PC-3 (cell line): ENCODE measurements at regions not wholly inside any gene's neighbourhood (a gene's known extent, or its start where the extent isn't known, plus 50 kb on each side); places are given as distances from the start of the nearest gene placed in this dataset.
A peak's percentile ranks its signal among the peaks of the same experiment; 100 is the strongest.
"Not testable (repeated sequence)": the region's sequence is repeated elsewhere in the genome, so short reads cannot be mapped to it uniquely, and the experiment has no call there.

Experiments
- ATAC-seq: fragments of 200-7000 bp; cut with Tn5 transposase; 2 replicates; pipeline ENCODE4 v1.9.1; 2020; ENCODE audit warnings: mild to moderate bottlenecking, moderate library complexity
- BruUV-seq: library from RNA; stranded (reverse); fragments of 400-500 nt; replicated peaks from 2 replicates; lab custom pipeline; 2021; lab: Mats Ljungman, UMichigan
- CTCF ChIA-PET: fragments of 300-600 bp; sonication (Branson Sonifier 250); formaldehyde crosslinking; loops from one replicate; lab custom pipeline; 2022; ENCODE audit warnings: antibody characterized with exemption; lab: Charles Lee
- POLR2A ChIA-PET: fragments of 300-600 bp; sonication (Branson Sonifier 250); formaldehyde crosslinking; loops from one replicate; lab custom pipeline; 2022; ENCODE audit warnings: antibody characterized with exemption; ENCODE audit not compliant: unreplicated experiment; lab: Charles Lee
- DNase-seq: peaks from one replicate; pipeline ENCODE4 v3.0.0-alpha.2; 2015
- H2AFZ ChIP-seq: fragments of 300-600 bp; sonication (generic); 2 replicates; pipeline ENCODE4 v1.6.0; 2016; ENCODE audit warnings: antibody characterized with exemption, low read length
- H3F3A ChIP-seq: fragments of 300-600 bp; sonication (generic); one replicate; pipeline ENCODE4 v1.6.0; 2017; ENCODE audit warnings: antibody characterized with exemption, low read length, control low read depth, mild to moderate bottlenecking; ENCODE audit not compliant: unreplicated experiment
- H3K27ac ChIP-seq: fragments of 300-600 bp; sonication (generic); 2 replicates; pipeline ENCODE4 v1.5.1; 2016; ENCODE audit warnings: mild to moderate bottlenecking, low read length
- H3K27me3 ChIP-seq: fragments of 300-600 bp; sonication (generic); 2 replicates; pipeline ENCODE4 v1.6.1; 2016; ENCODE audit warnings: low read length, mixed read lengths
- H3K36me3 ChIP-seq: fragments of 300-600 bp; sonication (generic); 2 replicates; pipeline ENCODE4 v1.6.1; 2016; ENCODE audit warnings: low read depth, mixed run types, low read length, mixed read lengths
- H3K4me1 ChIP-seq: fragments of 300-600 bp; sonication (generic); 2 replicates; pipeline ENCODE4 v1.5.1; 2016; ENCODE audit warnings: low read length; ENCODE audit not compliant: insufficient read depth
- H3K4me2 ChIP-seq: fragments of 300-600 bp; sonication (generic); 2 replicates; pipeline ENCODE4 v1.6.0; 2016; ENCODE audit warnings: low read length
- H3K4me3 ChIP-seq: fragments of 300-600 bp; sonication (generic); 2 replicates; pipeline ENCODE4 v1.5.1; 2016; ENCODE audit warnings: mild to moderate bottlenecking, low read length, mixed read lengths
- H3K79me2 ChIP-seq: fragments of 300-600 bp; sonication (generic); 2 replicates; pipeline ENCODE4 v1.6.1; 2017; ENCODE audit warnings: low read length, mixed read lengths
- H3K9ac ChIP-seq: fragments of 300-600 bp; sonication (generic); 2 replicates; pipeline ENCODE4 v1.6.0; 2016; ENCODE audit warnings: mild to moderate bottlenecking, low read length
- H3K9me2 ChIP-seq: fragments of 300-600 bp; sonication (generic); replicated peaks from 2 replicates; pipeline ENCODE4 v1.6.1; 2016; ENCODE audit warnings: mixed run types, low read length, mixed read lengths
- H3K9me3 ChIP-seq: fragments of 300-600 bp; sonication (generic); 2 replicates; pipeline ENCODE4 v1.6.1; 2016; ENCODE audit warnings: low read length, mixed read lengths
- H4K20me1 ChIP-seq: fragments of 300-600 bp; sonication (generic); 2 replicates; pipeline ENCODE4 v1.6.1; 2016; ENCODE audit warnings: low read length, mixed read lengths
- EZH2 ChIP-seq: fragments of 300-600 bp; sonication (generic); IDR thresholded peaks from one replicate; pipeline ENCODE4 v1.6.1; 2017; ENCODE audit warnings: antibody characterized with exemption, mild to moderate bottlenecking, low read length; ENCODE audit not compliant: unreplicated experiment
- EZH2phosphoT487 ChIP-seq: fragments of 300-600 bp; sonication (generic); IDR thresholded peaks from 2 replicates; pipeline ENCODE4 v1.6.1; 2018; ENCODE audit warnings: mild to moderate bottlenecking, antibody characterized with exemption, low read length, borderline replicate concordance
- intact Hi-C: fragments of 100-400 bp; cut with micrococcal nuclease; formaldehyde crosslinking; loops from 2 replicates; pipeline ENCODE4 v1.9.0; 2023
- TF ChIP-seq, protein P1 (sequence below): fragments of 300-600 bp; sonication (generic); conservative IDR thresholded peaks from 2 replicates; pipeline ENCODE4 v1.5.1; 2017; ENCODE audit warnings: antibody characterized with exemption, low read depth, mild to moderate bottlenecking, low read length

DNA sequence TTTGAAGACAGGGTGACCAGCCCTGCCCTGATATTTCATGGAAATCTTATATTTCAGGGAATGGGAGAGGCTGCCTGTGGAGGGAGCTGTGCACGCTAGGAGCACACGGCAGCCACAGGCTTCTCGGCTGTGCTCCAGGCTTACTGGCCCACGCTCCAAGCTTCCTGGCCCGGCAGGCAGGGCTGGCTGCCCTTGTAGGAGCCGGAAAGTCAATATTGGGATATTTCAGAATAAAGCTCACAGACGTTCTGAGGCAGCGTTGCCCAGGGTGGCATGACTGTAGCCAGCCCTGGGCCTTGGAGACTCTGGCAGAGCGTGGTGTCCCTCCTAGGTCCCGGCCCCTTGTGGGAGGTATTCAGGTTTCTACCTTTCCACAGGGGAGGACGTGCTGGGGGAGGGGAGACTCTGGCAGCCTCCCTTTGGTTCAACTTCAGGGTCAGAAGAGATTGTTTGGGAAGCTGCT is 95.6 kb downstream of the NPIPB11 start:
- intact Hi-C loops: no loop called here
- no TSS peak for BruUV-seq
- Histone ChIP-seq H3K9me3 (no peaks in the 10 kb centered on the region), H3K4me1 (peaks cover 11% of the 10 kb centered on the region; the same call in 1 of the 2 replicates), H3F3A (no peaks in the 10 kb centered on the region), H3K27me3 (no peaks in the 10 kb centered on the region), H3K4me3 (no peak overlapping the region), H3K4me2 (no peak overlapping the region), H3K27ac (no peak overlapping the region), H3K79me2 (no peaks in the 10 kb centered on the region), H4K20me1 (no peaks in the 10 kb centered on the region), H3K36me3 (no peaks in the 10 kb centered on the region), H2AFZ (no peak overlapping the region), H3K9me2 (no peaks in the 10 kb centered on the region), H3K9ac (no peak overlapping the region)
- ATAC-seq: no peak
- DNase-seq: peak; percentile 2
- ChIA-PET POLR2A (no interaction called here), CTCF (no interaction called here)
- TF ChIP-seq EZH2 (no peak), EZH2phosphoT487 (no peak)
- TF ChIP-seq, protein P1, sequence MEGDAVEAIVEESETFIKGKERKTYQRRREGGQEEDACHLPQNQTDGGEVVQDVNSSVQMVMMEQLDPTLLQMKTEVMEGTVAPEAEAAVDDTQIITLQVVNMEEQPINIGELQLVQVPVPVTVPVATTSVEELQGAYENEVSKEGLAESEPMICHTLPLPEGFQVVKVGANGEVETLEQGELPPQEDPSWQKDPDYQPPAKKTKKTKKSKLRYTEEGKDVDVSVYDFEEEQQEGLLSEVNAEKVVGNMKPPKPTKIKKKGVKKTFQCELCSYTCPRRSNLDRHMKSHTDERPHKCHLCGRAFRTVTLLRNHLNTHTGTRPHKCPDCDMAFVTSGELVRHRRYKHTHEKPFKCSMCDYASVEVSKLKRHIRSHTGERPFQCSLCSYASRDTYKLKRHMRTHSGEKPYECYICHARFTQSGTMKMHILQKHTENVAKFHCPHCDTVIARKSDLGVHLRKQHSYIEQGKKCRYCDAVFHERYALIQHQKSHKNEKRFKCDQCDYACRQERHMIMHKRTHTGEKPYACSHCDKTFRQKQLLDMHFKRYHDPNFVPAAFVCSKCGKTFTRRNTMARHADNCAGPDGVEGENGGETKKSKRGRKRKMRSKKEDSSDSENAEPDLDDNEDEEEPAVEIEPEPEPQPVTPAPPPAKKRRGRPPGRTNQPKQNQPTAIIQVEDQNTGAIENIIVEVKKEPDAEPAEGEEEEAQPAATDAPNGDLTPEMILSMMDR: no peak

DNA sequence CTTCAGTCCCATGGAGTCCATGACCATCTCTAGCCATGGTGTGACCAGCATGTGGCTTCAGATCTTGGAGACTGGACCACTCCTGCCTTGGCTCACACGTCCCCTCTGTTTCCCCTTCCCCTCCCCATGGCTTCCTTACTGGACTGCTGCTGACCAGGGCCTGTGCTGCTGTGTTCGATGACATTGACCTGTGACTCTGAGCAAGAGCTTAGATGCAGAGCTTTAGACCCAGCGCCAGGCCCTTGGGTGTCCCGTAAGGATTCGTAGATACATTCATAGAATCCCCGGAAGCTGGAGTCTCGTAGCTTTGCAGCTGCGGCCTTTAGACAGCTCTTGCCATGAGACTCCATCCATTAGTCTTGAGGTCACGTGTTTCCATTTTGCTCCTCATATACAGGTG is 96.3 kb downstream of the NPIPB11 start:
- H3K27me3 ChIP-seq, H3K9me2 ChIP-seq, H3K9me3 ChIP-seq, POLR2A ChIA-PET, BruUV-seq, CTCF ChIA-PET, H3K27ac ChIP-seq, H3K4me2 ChIP-seq, H3K4me3 ChIP-seq, DNase-seq, H4K20me1 ChIP-seq, H3K79me2 ChIP-seq, intact Hi-C loops, H2AFZ ChIP-seq, H3K9ac ChIP-seq, H3K36me3 ChIP-seq, ATAC-seq, H3F3A ChIP-seq: not testable (repeated sequence)
- H3K4me1 ChIP-seq: peaks cover 11% of the 10 kb centered on the region; the same call in 1 of the 2 replicates

DNA sequence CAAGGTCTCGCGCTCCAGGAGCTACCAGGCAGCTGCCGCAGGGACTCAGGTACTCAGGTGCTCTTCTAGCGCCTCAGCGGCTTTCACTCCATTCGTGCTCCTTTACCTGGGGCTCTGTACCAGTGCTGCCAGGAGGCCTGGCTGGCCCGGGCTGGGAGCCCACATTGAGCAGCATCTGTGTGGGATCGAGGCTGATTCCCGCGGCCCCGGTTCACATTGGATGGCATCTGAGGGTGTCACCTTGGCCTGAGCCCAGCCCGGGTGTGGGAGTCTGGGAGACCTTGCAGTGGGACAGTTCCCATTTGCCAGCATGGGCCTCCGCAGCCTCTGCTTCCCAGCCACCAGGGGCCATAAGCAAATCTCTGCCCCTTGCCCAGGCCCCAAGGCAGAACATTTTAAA is 96.9 kb downstream of the NPIPB11 start:
- H4K20me1 ChIP-seq, H3K79me2 ChIP-seq, intact Hi-C loops, H3F3A ChIP-seq, H3K27ac ChIP-seq, H3K9me3 ChIP-seq, H3K4me2 ChIP-seq, H2AFZ ChIP-seq, H3K27me3 ChIP-seq, ATAC-seq, BruUV-seq, H3K9me2 ChIP-seq, H3K36me3 ChIP-seq, POLR2A ChIA-PET, DNase-seq, H3K4me3 ChIP-seq, H3K9ac ChIP-seq, CTCF ChIA-PET: not testable (repeated sequence)
- H3K4me1 ChIP-seq: peaks cover 11% of the 10 kb centered on the region; the same call in 1 of the 2 replicates
